ENCODE measurements at regions not wholly inside any gene's neighbourhood (a gene's known extent, or its start where the extent isn't known, plus 50 kb on each side); places are given as distances from the start of the nearest gene placed in this dataset.

DNA sequence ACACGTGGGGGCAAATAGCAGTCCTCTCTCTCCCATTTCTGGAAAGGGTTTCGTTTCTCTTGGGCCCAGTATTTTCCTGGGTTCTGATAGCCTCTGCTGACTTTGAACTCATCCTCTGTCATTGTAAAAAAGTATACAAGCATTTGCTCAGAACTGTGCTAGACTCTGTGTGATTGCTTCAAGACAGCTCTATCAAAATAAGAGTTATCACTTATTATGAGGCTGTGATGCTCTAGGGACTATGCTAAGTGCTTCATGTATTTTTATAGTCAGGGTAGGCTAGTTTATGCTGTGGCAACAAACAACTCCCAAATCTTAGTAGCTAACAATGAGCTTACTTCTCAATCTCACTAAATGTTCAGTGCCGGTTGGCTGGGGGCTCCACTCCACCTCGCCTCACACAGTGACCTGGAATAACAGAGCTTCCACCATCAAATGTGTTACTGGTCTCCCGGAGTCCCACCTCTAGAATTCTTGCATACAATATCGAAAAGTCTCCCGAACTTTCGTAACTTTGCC is 110.8 kb upstream of the CDC42EP3 start:
- DNase-seq, result no peak

DNA sequence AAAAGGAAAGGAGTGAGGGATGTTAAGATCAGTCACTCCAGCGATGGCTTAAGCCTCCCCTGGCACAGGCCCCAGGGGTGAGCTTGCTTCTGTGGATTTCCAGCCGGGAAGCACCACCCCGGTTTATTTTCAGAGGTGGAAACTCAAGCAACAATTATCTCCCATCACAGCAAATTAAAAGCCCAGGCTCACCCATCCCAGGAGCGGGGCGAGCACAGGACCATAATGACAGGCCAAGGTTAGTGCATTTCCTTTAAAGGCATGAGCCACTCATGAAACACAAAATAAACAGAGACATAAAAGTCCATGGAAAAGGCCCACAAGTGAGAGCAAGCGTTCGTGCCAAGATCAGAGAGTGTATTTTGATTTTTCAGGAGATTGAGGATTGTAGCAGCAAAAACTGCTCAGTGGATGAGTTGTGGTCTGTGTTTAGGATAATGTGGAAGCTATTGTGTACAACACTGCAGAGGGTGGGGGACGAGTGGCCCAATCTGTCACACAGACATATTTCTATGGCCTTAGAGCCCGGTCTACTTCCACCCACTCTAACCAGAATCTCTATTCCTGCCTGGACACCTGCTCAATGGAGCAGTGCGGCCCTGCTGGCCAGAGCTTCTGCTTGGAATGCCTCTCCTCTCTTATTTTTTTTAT is 111.4 kb upstream of the CDC42EP3 start:
- no peak for DNase-seq

DNA sequence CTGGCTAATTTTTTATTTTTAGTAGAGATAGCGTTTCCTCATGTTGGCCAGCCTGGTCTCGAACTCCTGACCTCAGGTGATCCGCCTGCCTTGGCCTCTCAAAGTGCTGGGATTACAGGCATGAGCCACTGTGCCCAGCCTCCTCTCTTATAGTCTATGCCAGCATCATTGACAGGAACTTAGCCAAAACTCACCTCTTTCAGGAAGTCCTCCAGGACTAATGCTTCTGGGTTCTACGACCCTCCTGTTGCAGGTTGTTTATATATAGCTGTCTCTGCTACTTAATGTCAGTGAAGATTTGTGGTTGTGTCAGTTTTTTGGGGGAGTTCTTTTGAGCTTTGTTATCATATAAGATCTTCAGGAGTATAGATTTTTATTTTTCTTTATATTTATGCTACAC is 112.1 kb upstream of the CDC42EP3 start:
- no peak for DNase-seq

DNA sequence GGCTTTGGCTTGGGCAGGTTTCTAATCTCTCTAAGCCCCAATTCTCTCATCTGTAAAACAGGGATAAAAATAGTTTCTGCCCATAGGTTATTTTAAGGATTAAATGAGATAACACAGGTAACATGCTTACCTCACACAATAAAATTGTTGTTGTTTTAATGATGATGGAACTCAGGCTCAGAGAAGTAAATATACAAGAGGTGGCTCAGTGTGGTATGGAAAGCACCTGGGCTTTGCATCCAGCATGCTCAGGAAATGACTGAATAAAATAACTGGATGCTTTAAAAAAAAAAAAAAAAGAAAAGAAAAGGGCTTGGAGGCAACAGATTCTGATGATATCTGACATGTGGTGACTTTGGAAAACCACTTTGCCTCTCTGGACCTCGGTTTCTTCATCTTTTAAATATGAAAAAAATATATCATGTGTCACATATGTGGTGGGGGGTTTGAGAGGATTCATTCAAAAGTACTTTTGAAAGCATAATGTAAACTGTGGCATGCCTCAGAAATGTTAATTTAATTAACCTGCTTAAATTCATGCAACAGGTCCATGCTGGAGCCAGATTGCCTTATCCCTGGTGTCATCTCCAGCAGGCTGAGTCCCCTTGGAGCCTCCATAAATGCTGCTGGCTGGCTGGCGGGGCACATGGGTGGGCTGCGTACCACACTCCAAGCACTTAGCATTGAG is 112.8 kb upstream of the CDC42EP3 start:
- no peak for DNase-seq

DNA sequence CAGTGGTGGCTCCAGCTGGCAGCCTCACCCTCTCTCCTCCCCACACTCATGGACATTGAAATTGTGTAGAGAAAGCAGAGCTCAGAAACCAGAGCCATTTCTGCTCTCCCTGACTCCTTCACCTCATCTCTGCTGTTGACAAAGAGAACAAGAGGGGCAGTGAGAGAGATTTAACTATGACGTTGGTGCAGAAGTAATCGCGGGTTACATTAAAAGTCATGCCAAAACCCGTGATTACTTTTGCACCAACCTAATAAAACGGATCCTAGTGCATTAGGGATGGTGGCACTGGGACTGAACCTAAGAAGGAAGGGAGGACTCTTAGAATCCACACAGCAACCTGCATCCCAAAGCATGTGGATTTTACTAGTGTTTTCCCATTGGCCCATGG is 113.3 kb upstream of the CDC42EP3 start:
- no peak for DNase-seq

DNA sequence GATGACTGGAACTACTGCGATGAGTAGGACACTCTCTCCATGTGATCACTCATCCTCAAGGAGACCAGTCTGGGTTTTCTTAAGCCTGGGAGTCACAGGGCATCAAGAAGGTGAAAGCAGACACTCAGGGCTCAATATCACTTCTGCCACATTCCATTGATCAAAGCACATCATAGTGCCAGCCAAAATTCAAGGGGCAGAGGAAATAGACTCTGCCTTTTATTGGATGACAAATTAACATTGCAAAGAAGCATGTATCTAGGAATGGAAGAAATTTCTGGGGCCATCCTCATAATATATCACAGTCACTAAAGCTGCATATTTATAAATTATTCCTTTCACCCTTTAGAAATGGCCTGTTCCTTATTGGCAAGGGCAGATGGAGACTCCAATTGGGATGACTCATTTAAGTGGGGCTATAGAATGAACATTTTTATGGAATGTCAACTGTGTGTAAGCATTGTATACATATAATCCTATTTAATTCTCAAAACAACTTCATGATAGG is 114.8 kb upstream of the CDC42EP3 start:
- DNase-seq, result no peak

DNA sequence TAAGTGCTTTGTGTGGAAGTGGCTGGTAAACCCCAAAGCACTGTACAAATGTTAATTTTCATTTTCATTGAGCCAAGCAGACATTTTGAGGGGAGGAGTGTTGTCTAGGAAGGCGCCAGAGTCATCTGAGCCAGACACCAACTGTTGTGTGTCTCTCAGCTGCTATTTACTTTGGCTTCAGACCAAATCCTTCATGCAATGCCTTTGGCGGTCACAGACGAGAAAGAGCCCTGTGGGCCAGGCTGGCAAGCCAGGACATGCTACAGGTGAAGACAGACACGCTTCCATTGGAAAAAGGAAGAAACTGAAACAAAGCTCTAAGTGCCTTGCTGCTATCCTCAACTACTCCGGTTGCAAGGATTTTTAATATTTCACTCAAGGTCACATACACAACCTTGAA is 115.4 kb upstream of the CDC42EP3 start:
- no peak for DNase-seq

DNA sequence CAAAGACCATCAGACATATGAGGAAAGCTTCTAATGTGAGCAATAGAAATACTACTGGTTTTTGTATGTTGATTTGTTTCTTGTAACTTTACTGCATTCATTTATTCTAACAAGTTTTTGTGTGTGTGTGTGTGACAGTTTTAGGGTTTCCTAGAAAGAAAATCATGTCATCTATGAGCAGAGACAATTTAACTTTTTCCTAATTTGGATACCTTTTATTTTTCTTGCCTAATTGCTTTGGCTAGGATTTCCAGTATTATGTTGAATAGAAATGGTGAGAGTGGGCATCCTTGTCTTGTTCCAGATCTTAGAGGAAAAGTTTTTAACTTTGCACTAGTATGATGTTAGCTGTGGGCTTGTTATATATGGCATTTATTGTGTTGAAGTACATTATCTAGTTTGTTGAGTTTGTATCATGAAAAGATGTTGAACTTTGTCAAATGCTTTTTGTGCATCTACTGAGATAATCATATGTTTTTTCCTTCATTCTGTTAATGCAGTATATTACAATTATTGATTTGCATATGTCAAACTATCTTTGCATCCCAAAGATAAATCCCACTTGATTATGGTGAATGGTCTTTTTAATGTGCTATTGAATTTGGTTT is 117.3 kb upstream of the CDC42EP3 start:
- no peak for DNase-seq

DNA sequence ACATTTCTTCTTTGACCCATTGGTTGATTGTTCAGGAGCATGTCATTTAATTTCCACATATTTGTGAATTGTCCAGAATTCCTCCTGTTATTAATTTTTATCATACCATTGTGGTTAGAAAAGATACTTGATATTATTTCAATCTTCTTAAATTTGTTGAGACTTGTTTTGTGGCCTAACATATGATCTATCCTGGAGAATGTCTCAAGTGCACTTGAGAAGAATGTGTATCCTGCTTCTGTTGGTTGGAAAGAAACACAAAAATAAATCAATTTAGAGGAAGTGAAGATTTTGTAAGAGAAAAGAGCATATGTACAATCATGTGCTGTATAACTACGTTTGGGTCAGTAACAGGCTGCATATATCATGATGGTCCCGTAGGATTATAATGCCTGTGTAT is 118.6 kb upstream of the CDC42EP3 start:
- no peak for DNase-seq

DNA sequence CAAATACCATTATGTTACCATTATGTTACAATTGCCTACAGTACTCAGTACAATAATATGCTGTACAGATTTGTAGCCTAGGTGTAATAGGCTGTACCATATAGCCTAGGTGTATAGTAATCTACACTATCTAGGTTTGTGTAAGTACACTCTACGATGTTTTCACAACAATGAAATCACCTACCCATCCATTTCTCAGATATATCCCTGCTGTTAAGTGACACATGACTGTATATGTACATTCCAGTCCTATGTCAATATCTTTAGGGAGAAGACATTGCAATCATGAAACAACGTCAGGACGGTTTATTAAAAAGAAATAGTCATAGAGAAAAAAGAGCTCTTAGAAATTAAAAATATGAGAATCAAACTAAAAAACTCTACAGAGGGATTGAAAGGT is 119.0 kb upstream of the CDC42EP3 start:
- DNase-seq, result no peak

DNA sequence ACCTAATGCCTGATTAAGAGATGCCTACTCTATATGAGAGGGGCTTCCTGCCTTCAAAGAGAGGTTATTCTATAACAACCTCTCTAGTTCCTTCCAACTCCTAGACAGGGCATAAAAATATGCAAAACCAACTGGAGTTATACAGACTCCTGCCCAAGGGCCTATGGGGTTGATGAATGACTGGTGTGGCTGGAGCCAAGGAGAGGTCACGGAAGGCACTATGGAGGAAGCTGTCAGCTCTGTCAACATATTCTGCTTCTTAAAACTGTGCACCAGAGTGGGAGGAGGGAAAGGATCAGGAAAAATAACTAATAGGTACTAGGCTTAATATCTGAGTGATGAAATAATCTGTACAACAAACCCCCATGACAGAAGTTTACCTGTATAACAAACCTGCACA is 120.9 kb upstream of the CDC42EP3 start:
- DNase-seq, result no peak

DNA sequence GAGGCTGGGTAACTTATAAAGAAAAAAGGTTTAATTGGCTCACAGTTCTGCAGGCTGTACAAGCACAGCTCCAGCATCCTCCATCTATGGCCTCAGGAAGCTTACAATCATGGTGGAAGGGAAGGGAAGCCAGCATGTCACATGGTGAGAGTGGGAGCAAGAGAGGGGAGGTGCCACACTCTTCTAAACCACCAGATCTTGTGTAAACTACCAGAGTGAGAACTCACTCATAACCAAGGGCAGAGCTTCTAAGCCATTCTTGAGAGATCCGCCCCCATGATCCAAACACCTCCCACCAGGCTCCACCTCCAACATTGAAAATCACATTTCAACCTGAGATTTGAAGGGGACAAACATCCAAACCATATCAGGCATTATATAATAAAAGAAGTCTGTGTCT is 121.6 kb upstream of the CDC42EP3 start:
- no peak for DNase-seq

DNA sequence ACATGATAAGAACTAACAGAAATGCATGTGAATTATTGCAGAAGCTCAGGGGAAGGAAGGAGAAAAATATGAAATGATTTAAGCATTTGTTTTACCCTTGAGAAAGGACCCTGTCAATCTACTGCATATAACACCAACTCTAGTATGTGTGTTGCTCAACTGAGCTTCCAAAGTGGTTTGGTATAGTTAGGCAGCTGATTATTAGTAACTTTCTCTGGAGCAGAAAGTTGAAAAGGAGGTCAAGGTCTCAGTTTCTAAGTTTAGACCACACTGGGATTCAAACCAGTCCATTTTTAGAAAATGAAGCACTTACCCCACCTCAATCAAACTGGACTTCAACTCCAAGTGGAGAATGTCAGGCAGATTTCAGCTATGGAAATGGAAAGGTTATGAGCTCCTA is 123.3 kb upstream of the CDC42EP3 start:
- no peak for DNase-seq

DNA sequence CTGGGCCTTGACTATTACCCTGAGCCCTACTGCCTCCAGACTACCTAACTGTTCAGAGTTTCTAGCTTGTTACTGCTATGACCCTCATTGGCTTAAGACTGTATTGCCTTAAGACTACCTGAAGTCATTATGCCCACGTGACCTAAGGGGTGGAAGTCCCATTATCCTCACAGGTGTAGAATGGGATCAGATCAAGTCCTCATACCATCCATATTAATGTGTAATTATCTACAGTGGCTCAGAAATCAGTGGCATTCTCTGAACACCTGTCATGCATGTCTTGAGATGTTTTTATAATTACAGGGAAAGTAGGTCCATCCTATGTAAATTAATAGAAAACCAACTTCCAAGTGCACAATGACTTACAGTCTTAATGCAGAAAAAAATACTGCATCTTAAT is 124.0 kb upstream of the CDC42EP3 start:
- DNase-seq, result no peak

DNA sequence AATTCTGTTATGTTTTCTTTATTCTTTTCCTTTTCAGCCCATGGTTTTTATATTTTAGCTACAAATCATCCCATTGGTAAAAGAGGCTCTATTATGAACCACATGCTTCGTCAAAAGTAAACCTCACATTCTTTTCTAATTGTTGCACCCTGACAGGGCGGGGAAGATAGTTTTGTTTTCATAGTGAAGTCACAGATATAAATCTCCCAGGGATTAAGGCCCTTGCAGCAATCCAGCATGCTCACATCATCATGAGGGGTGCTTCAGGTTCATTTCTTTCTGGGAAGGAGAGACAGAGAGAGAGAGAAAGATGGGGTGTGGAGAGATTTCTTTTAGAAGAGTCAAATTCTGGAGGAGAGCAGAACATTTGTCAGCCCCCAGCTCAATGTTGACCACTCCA is 124.5 kb upstream of the CDC42EP3 start:
- no peak for DNase-seq

DNA sequence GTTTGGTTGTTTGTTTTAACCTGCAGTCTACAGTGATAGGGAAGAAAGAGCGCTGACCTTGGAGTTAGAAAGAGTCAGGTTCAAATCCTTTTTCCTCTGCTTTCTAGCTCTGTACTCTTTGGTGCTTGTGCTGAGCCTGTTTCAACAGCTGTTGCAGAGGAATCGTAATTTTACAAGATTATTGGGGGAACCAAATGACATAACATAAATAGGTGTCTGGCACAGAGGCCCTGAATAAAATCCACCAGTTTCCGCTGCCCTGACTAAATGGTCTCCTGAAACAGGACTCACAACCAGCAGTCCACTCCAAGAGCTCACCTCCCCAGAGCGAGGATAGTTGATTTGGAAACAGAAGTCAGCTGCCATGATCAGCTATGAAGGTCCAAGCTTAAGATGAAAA is 125.0 kb upstream of the CDC42EP3 start:
- DNase-seq, result no peak

DNA sequence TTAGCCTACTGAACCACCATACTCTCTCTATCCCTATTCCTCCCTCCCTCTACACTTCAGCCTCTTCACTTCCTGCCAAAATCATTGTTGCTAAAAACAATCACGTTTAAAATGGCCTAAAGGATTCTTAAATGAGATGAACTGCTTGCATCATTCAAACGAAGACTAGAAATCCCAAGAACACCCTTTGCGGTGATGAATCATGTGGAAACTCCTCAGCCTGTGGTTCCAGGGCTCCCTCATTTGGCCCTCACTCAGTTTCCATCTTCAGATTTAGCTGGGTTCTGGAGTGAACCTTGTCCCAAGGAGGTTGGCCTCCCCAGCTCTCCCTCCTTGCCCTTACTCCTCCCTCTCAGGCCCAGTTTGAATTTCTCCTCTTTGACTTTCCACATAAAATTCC is 125.6 kb upstream of the CDC42EP3 start:
- DNase-seq, result no peak

DNA sequence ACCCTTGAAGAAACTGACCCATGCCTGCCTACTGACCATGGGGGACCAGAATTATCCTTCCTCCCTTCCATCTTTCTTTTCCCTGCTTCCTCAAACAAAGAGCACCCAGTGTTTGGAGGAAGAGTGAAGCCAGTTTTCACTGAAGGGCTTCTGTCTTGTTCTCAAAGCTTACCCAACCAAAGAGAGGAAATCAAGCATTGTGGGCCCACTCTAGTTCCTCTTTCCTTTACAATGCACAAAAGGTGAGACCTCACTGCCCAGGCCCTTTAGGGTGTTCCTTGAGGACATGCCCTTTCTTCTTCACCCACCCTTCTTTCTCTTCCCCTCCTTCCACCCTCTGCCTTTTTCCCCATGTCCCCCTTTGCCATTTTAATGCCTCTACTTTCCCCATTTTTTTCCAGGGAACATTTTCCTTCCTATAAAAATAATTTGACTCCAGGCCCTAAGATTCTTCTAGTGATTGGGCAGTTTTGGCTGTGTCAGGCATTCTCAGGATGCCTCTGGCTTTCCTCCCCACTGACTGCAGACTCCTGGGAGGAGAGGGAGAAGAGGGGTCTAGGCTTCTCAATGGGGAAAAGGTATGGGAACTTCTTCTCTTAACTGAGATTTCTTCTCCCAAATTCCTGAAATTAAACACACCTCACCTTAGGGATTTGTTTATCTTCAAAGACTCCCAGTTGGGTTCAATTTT is 126.6 kb upstream of the RMDN2 start:
- no peak for DNase-seq

DNA sequence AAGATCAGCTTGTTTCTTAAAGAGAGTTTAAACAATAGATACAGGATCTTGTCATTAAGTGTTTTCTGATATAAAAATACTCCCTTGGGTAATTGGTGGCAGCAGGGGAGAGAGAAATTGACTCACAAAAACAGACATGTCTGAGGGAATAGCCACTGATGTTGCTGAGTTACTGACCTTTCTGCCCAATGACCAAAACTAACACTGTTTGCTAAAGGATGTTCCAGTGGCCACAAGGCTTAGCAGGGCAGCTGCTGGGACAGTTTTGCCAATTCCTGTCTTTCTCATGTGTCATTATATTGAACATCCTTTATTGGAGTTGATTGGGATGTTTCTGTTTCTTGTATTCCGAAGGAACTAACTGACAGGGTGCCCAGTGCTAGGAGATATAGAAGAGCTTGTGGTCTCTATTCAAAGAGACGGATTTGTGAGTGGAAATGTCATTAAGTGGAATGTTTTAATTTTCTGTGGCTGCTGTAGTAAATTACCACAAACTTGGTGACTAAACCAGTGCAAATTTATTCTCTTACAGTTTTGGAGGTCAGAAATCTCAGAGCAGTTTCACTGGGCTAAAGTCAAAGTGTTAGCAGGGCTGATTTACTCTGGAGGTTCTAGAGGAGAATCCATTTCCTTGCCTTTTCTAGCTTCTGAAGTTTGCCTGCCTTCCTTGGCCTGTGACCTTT is 124.8 kb upstream of the RMDN2 start:
- DNase-seq, result no peak

DNA sequence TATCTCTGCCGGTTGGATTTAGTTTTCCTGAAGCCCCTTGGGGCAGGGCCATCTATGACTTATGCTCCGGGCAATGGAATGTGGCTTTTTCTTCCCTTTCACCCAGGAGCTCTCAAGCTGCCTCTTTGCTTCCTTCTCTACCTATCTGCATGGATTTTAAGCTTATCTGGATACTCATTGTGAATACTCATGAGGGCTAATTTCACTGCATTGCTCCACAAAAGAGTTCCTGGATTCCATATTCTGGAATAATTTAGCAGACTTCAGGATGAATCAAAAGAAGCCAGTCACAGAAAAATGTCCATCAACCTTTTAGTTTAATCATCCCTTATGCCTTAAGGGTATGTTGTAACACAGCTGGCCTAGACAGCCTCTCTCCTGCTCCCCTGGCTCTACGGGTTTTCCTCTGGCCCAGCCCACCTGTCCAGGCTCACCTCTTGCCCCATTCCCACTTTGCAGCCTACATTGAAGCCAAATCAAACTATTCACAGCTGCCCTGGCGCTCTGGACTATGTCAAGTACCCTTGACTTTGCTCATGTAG is 122.8 kb upstream of the RMDN2 start:
- DNase-seq, result no peak

DNA sequence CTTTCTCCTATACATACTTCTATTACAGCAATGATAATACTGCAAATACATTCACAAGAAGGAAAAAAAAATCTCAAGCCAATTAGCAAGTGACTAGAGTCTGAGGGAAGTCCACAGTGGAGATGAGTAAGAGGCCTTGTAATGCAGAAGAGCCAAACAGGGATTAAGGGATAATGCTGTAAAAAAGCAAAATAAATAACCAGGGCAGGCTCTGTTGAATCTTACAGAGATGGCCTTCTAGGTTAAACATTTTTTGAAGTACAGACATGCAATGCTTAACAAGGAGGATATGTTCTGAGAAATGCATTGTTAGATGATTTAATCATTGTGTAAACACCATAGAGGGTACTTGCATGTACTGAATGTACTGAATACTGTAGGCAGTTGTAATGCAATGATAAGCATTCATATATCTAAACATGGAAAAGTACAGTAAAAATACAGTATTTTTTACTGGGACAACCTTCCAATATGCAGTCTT is 122.1 kb upstream of the RMDN2 start:
- no peak for DNase-seq

All from anterior cingulate cortex (tissue), 58 donors.